Kidney epithelial cell (primary cell): ENCODE measurements at regions not wholly inside any gene's neighbourhood (a gene's known extent, or its start where the extent isn't known, plus 50 kb on each side); places are given as distances from the start of the nearest gene placed in this dataset.

Source experiments
- DNase-seq: peaks from one replicate; pipeline ENCODE4 v3.0.0-alpha.2; 2010; ENCODE audit warnings: low read depth
- H3K27me3 ChIP-seq: 2 replicates; pipeline ENCODE4 v1.6.0; 2011; ENCODE audit warnings: low read length; ENCODE audit not compliant: control insufficient read depth, insufficient read depth
- H3K36me3 ChIP-seq: 2 replicates; pipeline ENCODE4 v1.5.1; 2011; ENCODE audit warnings: low read length; ENCODE audit not compliant: control insufficient read depth, insufficient read depth
- H3K4me3 ChIP-seq: 2 replicates; pipeline ENCODE4 v1.5.1; 2011; ENCODE audit warnings: low read depth, mild to moderate bottlenecking, control low read depth, low read length
- TF ChIP-seq, protein P1 (sequence below): IDR thresholded peaks from 2 replicates; pipeline ENCODE4 v1.5.1; 2011; ENCODE audit warnings: mild to moderate bottlenecking, moderate library complexity, low read length, control low read depth, inconsistent platforms; ENCODE audit not compliant: insufficient read depth, poor library complexity, severe bottlenecking

DNA sequence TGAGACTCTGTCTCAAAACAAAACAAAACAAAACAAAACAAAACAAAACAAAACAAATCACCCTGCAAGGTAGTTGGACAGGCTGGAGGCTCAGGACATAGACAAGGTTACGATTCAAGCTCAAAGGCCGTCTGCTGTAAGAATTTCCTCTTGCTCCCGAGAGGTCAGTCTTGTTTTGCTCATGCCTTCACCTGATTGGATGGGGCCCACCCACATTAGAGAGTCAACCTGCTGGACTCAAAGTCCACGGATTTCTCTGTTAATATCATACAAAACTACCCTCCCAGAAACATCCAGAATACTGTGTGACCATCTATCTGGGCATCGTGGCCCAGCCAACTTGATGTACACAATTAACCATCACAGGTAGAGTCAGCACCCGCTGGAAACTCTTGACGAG, 330.0 kb upstream of the EEF2KMT start:
- DNase-seq, result no peak
- TF ChIP-seq, protein P1, sequence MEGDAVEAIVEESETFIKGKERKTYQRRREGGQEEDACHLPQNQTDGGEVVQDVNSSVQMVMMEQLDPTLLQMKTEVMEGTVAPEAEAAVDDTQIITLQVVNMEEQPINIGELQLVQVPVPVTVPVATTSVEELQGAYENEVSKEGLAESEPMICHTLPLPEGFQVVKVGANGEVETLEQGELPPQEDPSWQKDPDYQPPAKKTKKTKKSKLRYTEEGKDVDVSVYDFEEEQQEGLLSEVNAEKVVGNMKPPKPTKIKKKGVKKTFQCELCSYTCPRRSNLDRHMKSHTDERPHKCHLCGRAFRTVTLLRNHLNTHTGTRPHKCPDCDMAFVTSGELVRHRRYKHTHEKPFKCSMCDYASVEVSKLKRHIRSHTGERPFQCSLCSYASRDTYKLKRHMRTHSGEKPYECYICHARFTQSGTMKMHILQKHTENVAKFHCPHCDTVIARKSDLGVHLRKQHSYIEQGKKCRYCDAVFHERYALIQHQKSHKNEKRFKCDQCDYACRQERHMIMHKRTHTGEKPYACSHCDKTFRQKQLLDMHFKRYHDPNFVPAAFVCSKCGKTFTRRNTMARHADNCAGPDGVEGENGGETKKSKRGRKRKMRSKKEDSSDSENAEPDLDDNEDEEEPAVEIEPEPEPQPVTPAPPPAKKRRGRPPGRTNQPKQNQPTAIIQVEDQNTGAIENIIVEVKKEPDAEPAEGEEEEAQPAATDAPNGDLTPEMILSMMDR, result no peak
- H3K36me3 ChIP-seq, result no peaks in the 10 kb centered on the region
- no peak overlapping the region for H3K4me3 ChIP-seq
- H3K27me3 ChIP-seq, result no peaks in the 10 kb centered on the region

DNA sequence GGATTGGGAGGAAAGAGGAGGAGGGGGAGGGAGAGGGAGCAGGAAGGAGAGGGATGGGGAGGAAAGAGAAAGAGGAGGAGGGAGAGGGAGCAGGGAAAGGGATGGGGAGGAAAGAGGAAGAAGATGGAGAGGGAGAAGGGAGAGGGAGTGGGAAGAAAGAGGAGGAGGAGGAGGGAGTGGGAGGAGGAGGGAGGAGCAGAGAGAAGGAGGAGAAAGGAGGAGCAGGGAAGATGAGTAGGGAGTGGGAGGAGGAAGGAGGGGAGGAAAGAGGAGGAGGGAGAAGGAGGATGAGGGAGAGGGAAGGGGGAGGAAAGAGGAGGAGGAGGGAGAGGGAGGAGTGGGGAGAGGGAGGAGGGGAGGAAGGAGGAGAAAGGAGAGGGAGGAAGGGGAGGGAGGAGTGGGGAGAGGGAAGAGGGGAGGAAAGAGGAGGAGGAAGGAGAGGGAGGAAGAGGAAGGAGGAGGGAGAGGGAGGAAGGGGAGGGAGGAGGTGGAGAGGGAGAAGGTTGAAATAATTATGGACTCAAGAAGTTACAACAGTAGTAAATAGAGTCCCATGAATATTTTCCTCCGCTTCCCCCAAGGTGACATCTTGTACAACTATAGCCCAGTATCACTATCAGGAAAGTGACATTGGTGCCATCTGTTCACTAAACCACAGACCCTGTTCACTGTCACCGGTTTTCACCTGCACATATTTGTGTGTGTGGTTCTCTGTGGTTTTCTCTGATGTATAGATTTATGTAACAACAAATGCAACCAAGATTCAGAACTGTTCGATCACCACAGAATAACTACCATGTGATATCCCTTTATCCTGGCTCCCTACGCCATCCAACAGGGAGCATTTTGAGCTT, 325.3 kb upstream of the EEF2KMT start:
- DNase-seq, result no peak
- H3K36me3 ChIP-seq, result no peaks in the 10 kb centered on the region
- H3K27me3 ChIP-seq, result no peaks in the 10 kb centered on the region
- TF ChIP-seq, protein P1, result no peak
- H3K4me3 ChIP-seq, result no peak overlapping the region

DNA sequence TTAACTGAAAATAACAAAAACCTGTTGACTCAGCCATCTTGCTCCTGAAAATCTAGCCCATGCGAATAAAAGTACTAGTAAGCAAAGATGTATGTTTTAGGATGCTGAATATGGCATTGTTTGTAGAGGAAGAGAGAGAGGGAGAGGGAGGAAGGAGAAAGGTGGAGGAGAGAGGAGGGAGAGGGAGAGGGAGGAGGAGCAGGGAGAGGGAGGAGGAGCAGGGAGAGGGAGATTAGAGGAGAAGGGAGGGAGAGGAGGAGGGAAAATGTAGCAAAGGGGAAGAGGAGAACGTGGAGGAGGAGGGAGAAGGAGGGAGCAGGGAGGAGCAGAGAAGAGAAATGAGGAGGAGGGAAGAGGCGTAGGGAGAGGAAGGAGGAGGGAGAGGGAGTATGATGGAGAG, 324.5 kb upstream of the EEF2KMT start:
- H3K27me3 ChIP-seq, result no peaks in the 10 kb centered on the region
- TF ChIP-seq, protein P1, result no peak
- no peaks in the 10 kb centered on the region for H3K36me3 ChIP-seq
- no peak overlapping the region for H3K4me3 ChIP-seq
- DNase-seq, result no peak

DNA sequence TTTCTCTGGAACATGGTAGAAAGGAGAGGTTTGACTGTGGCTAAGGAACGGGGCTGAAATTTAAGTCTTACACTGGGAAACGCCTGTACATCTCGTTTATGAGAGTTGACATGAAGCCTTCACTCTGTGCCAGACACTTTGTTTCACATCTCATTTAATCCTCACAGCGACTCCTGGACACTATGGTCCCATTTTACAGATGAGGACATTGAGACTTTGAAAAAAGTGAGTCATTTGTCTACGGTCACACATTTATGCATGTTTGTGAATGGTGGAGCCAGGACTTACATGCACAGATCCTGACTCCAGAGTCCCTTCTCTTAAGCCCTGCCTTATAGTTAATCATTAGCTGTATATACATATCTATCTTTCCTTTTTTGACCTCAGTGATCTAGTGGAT, 318.4 kb upstream of the EEF2KMT start:
- DNase-seq, result no peak
- no peaks in the 10 kb centered on the region for H3K36me3 ChIP-seq
- TF ChIP-seq, protein P1, result no peak
- no peaks in the 10 kb centered on the region for H3K27me3 ChIP-seq
- no peak overlapping the region for H3K4me3 ChIP-seq

DNA sequence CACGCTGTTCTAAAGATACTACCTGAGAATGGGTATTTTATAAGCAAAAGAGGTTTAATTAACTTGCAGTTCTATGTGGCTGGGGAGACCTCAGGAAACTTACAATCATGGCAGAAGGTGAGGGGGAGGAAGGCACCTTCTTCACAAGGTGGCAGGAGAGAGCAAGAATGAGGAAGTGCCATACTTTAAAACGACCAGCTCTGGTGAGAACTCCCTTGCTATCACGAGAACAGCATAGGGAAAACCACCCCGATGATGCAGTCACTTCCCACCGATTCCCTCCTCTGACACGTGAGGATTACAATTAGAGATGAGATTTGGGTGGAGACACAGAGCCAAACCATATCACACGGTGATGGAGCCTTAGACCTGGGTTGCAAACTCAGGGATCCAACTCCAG, 317.5 kb upstream of the EEF2KMT start:
- DNase-seq, result no peak
- no peak overlapping the region for H3K4me3 ChIP-seq
- TF ChIP-seq, protein P1, result no peak
- H3K36me3 ChIP-seq, result no peaks in the 10 kb centered on the region
- H3K27me3 ChIP-seq, result no peaks in the 10 kb centered on the region

DNA sequence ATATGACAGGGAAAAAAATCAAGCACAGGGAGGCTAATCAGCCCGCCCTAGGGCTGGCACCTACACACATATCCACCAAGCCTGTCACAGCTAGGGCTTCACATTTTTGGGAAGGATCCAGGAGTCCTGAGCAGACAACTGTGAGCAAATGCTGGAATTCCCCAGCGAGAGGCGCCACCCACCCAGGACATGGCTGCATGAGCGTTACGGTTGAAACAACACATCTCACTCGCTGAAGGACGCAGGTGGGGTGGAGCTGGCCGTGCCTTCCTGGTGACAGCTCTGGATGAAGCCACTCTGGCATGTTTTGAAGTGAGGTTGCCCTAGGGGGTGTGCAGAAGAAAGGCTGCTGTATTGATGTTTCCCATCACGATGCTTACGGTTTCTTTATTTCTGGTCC, 315.1 kb upstream of the EEF2KMT start:
- TF ChIP-seq, protein P1, result no peak
- Histone ChIP-seq H3K4me3 (no peak overlapping the region), H3K27me3 (no peaks in the 10 kb centered on the region), H3K36me3 (no peaks in the 10 kb centered on the region)
- no peak for DNase-seq
